GM19438 (cell line): ENCODE measurements at regions not wholly inside any gene's neighbourhood (a gene's known extent, or its start where the extent isn't known, plus 50 kb on each side); places are given as distances from the start of the nearest gene placed in this dataset.

Source experiments
- ATAC-seq: cut with Tn5 transposase; IDR thresholded peaks from one replicate; pipeline ENCODE4 v1.9.1; 2021; ENCODE audit warnings: low read depth; ENCODE audit not compliant: unreplicated experiment

DNA sequence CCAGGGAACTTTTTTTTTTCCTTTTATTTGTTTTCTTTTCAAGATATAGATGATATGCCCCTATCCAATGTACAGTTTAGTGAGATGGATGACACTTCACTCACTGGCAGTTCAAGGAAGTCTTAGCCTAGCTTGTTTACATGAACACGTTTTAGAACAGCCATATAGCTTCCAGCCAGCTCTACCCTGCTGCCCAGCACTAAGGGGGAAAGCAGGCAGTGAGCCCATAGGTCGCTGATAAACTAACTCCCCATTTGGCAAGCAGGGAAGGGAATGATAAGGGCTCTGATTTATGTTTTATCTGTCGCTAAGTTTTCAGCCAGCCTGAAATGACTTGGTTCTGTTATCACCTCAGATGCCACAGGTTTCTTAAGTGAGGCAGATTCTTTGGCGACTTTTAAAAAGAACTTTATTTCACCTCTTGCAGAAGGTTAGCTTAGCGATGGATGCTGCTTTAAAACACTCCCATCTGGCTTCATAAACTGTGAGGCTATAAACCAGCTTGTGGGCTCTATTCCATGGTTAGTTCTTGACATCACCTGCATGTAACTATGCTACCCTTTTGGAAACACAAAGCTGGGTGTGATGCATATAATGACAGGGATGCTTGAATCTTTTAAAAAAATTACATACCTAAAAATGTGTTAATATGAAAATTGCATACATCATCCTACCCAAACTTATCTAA is 348.4 kb downstream of the FBXO8 start:
- ATAC-seq, result no peak

DNA sequence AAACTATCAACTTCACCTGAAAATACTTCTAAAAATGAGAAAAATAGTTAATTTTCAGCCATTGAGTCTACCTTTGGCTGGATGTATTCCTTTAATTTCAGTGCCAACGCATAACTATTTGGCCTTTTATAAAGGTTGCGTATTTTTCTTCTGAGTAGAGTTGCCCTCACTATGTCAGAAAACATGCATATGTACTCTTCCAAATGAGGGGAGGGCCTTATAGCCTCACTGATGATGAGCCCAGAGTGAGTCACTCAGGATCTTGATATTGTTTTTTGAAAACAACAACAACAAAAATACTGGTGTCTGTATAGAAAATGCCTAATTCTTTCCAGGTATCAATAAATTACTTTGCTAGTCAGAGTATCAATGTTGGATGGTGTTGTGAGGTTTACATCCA is 349.3 kb downstream of the FBXO8 start:
- no peak for ATAC-seq

- ATAC-seq, result no peak
Measured at GRCh38 chr4:173932701-173933100, 350.8 kb downstream of the FBXO8 start.

- no peak for ATAC-seq
Measured at GRCh38 chr4:173930329-173930967, 353.0 kb downstream of the FBXO8 start.

DNA sequence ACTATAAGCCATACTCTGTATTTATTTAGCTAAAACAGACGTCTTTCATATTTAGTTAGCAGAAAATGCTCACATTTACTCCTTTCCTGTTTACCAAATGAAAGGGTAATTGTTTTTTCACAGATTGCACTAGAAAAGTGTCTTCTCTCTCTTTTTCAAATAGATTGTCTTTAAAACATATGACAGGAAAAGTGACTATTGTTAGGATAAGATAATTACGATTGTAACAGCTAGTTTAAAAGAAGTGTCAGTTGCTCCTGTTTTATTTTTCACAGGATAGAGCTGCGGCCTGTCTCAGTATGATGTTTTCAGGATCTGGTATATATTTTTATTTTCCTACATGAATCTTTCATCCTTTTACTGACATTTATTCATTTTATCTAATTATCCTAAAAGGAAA is 353.5 kb downstream of the FBXO8 start:
- ATAC-seq, result no peak

GRCh38 chr4:173924561-173924960 is 358.9 kb downstream of the FBXO8 start:
- peak; percentile 73 for ATAC-seq

GRCh38 chr4:173919861-173920260 is 363.6 kb downstream of the FBXO8 start:
- no peak for ATAC-seq

DNA sequence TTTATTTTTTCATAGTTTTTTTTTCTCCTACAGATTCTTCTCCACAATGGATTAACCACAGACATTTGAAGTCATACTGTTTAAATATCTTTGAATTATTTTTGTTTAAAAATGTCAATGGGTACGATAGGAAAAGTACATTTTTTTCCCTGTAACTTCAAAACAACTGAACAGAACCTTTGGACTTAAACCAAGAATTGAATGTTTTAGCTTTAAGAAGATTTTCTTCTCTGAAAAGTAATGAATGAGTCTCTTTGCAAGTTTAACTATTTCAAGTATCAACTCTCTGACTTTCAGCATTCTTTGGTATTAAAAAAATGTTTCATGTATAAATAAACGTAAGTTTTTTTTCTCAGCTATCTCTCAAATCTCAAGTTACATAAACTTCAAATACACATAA is 364.3 kb downstream of the FBXO8 start:
- no peak for ATAC-seq

- ATAC-seq, result no peak
Measured at GRCh38 chr4:173917255-173917960, 366.1 kb downstream of the FBXO8 start.

- ATAC-seq, result no peak
Measured at GRCh38 chr4:173913496-173913895, 370.0 kb downstream of the FBXO8 start.

DNA sequence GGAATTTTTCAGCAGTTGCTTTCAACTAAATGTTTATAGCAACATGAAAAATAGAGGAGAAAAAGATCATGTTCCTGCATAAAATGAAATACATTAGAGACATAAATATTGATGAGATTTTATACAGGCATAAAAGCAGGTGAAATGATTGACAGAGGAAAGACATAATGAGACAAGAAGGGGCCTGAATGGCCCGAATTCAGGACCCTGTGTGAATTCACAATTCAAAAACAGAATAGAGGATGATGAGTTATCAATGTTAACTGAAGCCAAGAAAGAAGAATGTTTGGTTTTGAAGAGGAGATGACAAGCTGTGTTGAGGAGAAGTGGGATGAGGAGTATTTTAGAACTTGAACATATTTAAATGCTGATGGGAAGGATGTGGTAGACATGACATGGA is 371.1 kb downstream of the FBXO8 start:
- no peak for ATAC-seq

- ATAC-seq, result no peak
Measured at GRCh38 chr4:173910891-173911290, 372.6 kb downstream of the FBXO8 start.

GRCh38 chr4:173909294-173909693 is 374.2 kb downstream of the FBXO8 start:
- no peak for ATAC-seq

GRCh38 chr4:173899813-173900212 is 369.8 kb upstream of the HAND2 start:
- no peak for ATAC-seq

- no peak for ATAC-seq
Measured at GRCh38 chr4:173891072-173891471, 361.0 kb upstream of the HAND2 start.

DNA sequence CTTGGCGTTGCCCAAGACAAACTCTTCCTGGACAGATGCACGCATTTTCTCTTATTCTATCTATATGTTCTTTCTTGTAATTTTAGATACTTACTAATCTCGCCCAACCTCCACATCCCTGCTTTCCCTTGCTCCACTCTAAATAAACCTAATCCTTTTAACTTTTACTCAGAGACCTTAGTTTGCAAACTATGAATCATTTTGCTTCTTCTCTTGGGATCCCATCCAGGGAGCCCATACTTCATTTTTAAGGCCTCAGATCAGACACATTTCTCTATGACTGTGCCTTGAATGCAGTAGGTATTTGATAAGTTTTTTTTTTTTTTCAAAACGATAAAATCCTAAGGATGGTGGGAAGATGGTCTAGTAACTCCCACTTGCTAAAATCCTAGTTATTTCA is 353.8 kb upstream of the HAND2 start:
- no peak for ATAC-seq

- no peak for ATAC-seq
Measured at GRCh38 chr4:173880897-173881296, 350.9 kb upstream of the HAND2 start.

- no peak for ATAC-seq
Measured at GRCh38 chr4:173879509-173879908, 349.5 kb upstream of the HAND2 start.

DNA sequence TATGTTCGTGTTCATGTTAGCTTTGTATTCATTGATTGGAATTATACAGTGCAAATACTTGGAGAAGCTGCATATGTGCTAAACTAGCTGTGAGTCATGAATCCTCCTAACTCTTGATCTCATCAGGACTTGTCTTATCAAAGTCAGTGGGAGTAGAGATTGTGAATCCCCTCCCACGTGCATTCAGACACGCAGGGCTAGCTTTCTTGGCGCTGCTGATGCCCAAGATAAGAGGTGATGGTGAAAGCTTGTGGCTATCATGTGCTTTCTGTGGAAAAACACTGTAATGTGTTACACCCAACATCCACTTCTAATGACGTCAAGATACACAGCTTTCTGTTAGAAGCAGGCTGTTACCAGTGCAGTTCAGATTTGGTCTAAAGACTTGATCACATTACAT is 348.7 kb upstream of the HAND2 start:
- no peak for ATAC-seq

DNA sequence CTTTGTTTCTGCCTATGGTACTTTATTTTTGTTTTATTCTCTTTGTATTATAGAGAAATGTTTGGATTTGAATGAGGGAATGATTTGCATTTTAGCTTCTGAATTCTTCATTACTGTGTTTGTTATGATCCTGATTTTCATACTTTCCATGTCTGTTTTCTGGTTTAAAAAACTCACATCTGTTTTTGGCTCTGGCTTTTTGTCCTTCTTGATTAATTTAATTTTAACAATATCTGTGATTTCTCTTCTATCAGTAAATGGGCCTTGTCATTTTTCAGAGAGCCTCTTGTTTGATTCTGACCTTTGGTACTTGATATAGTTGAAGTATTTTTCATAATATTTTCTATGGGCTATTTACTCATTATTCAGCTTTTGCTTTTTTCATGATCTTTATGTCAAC is 341.6 kb upstream of the HAND2 start:
- ATAC-seq, result no peak

DNA sequence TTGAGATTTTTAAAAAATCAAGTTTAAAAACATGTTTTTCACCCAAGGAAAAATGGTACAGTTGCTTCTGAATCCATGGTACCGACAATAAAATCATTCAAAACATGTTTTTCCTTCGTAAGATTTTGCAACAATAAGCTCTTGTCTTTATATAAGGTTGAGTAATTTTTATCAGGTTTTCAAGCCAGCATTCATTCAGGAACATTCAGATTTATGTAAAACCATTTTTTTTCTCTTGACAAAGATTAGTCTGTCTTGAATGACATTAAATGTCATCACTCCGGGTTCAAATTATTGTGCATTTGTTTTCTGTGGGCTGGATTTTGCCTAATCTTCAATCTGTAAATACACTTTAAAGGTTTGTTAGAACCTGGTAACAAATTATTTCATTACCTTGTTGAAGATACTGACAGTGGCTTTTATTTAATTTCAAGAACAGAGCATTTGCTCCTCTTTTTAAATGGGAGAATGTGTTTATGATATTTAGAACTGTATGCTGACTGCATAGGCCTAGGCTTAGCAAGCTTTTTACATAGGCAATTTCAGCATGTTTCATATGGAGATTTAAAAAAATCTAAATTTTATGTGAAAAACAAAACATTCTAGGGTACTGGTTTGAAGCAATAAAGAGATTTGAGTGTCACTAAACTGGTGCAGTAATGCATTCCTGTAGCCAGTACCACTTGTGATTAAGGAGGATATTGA is 336.4 kb upstream of the HAND2 start:
- ATAC-seq, result no peak
